ENCODE measurements at regions not wholly inside any gene's neighbourhood (a gene's known extent, or its start where the extent isn't known, plus 50 kb on each side); places are given as distances from the start of the nearest gene placed in this dataset.

- H3K9ac ChIP-seq (ENCODE audit: control insufficient read depth, insufficient read depth, low read length) = no peak overlapping the region
- BruUV-seq (replicated peaks) = no TSS peak
- TF ChIP-seq SMAD5 (IDR thresholded peaks at IDR 0.05; ENCODE audit: low read depth) (no peak), TCF12 (IDR thresholded peaks at IDR 0.05; ENCODE audit: low read depth, low read length) (no peak), ZNF592 (IDR thresholded peaks at IDR 0.05) (no peak), HDAC2 (IDR thresholded peaks at IDR 0.05) (no peak), LARP7 (IDR thresholded peaks at IDR 0.05) (no peak), PAX5 (IDR thresholded peaks at IDR 0.05; ENCODE audit: borderline replicate concordance, low read depth, low read length) (no peak), TBL1XR1 (IDR thresholded peaks at IDR 0.05; ENCODE audit: low read depth, low read length) (no peak), MTA2 (IDR thresholded peaks at IDR 0.05; ENCODE audit: low read depth) (no peak)
- TF ChIP-seq, protein P1, sequence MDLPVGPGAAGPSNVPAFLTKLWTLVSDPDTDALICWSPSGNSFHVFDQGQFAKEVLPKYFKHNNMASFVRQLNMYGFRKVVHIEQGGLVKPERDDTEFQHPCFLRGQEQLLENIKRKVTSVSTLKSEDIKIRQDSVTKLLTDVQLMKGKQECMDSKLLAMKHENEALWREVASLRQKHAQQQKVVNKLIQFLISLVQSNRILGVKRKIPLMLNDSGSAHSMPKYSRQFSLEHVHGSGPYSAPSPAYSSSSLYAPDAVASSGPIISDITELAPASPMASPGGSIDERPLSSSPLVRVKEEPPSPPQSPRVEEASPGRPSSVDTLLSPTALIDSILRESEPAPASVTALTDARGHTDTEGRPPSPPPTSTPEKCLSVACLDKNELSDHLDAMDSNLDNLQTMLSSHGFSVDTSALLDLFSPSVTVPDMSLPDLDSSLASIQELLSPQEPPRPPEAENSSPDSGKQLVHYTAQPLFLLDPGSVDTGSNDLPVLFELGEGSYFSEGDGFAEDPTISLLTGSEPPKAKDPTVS (IDR thresholded peaks at IDR 0.05; ENCODE audit: low read depth, low read length) = no peak
- TF ChIP-seq, protein P2, sequence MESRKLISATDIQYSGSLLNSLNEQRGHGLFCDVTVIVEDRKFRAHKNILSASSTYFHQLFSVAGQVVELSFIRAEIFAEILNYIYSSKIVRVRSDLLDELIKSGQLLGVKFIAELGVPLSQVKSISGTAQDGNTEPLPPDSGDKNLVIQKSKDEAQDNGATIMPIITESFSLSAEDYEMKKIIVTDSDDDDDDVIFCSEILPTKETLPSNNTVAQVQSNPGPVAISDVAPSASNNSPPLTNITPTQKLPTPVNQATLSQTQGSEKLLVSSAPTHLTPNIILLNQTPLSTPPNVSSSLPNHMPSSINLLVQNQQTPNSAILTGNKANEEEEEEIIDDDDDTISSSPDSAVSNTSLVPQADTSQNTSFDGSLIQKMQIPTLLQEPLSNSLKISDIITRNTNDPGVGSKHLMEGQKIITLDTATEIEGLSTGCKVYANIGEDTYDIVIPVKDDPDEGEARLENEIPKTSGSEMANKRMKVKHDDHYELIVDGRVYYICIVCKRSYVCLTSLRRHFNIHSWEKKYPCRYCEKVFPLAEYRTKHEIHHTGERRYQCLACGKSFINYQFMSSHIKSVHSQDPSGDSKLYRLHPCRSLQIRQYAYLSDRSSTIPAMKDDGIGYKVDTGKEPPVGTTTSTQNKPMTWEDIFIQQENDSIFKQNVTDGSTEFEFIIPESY (IDR thresholded peaks at IDR 0.05) = no peak
- no peak for FAIRE-seq
- no peaks in the 10 kb centered on the region for H3K27me3 ChIP-seq (replicated peaks in 1 of 2; ENCODE audit: control insufficient read depth in 2 of 2, insufficient read depth in 2 of 2, low read length in 1 of 2)
- H3K79me2 ChIP-seq (ENCODE audit: control insufficient read depth, insufficient read depth, low read length) = no peaks in the 10 kb centered on the region
- ChIA-PET CTCF (interaction anchor here (0.6 to 0.7 kb wide), 2 partner anchors 861 to 1300 kb away, joined by 3 read pairs; no protein-coding TSS in a partner anchor), SMC1A (ENCODE audit: uncharacterized antibody, unreplicated experiment) (interaction anchor here (1.3 kb wide), 1 partner anchor 574 kb away, joined by 3 read pairs; no protein-coding TSS in a partner anchor), POLR2A (no interaction called here), RAD21 (ENCODE audit: unreplicated experiment) (no interaction called here)
- no peaks in the 10 kb centered on the region for H3K4me1 ChIP-seq (ENCODE audit: control insufficient read depth, insufficient read depth, low read length)
- no peaks in the 10 kb centered on the region for H3K9me3 ChIP-seq (replicated peaks; ENCODE audit: control insufficient read depth, insufficient read depth, low read length)
- intact Hi-C loops (cut with micrococcal nuclease; ENCODE audit: unreplicated experiment) (no loop called here), in situ Hi-C loops (cut with MboI) (loop anchor here (25.0 kb wide), 1 partner anchor 1298 kb away; no protein-coding TSS in a partner anchor)
- H3K36me3 ChIP-seq (ENCODE audit: control insufficient read depth in 2 of 2, insufficient read depth in 2 of 2, low read length in 1 of 2) = no peaks in the 10 kb centered on the region
- WGBS (ENCODE audit: insufficient coverage, insufficient replicate concordance, low lambda C conversion rate, missing lambda C conversion rate) = 3% methylated on average over 2 of the region's 3 CpGs
- no peak for DNase-seq (ENCODE audit: low read depth, low spot score)
- no peak overlapping the region for H3K4me3 ChIP-seq
- H4K20me1 ChIP-seq (ENCODE audit: control insufficient read depth, insufficient read depth) = no peaks in the 10 kb centered on the region
- no peak overlapping the region for H3K27ac ChIP-seq (ENCODE audit: control insufficient read depth, insufficient read depth)
- ATAC-seq = no peak
- no peak overlapping the region for H2AFZ ChIP-seq (ENCODE audit: control insufficient read depth, low read depth, low read length)
- no peak overlapping the region for H3K4me2 ChIP-seq (ENCODE audit: control insufficient read depth, insufficient read depth)
Observed at GRCh38 chr11:81010631-81011030, 1569.8 kb upstream of the TENM4 start.
